ENCODE measurements at regions not wholly inside any gene's neighbourhood (a gene's known extent, or its start where the extent isn't known, plus 50 kb on each side); places are given as distances from the start of the nearest gene placed in this dataset.

GRCh38 chr11:80841675-80842074, 1400.8 kb upstream of the TENM4 start:
- TF ChIP-seq CTCF (IDR thresholded peaks at IDR 0.05): no peak
- no peak for TF ChIP-seq POLR2A (IDR thresholded peaks at IDR 0.05)
